Mesendoderm (in vitro differentiated cells): ENCODE measurements at regions not wholly inside any gene's neighbourhood (a gene's known extent, or its start where the extent isn't known, plus 50 kb on each side); places are given as distances from the start of the nearest gene placed in this dataset.

Experiments used
- DNase-seq: peaks from one replicate; pipeline ENCODE4 v3.0.0; 2013
- H2AK5ac ChIP-seq: 2 replicates; pipeline ENCODE4 v1.6.1; 2013; ENCODE audit warnings: low read length, inconsistent platforms
- H2BK120ac ChIP-seq: 2 replicates; pipeline ENCODE4 v1.6.1; 2013; ENCODE audit warnings: low read depth, mild to moderate bottlenecking, low read length, moderate library complexity, mixed read lengths
- H2BK15ac ChIP-seq: replicated peaks from 2 replicates; pipeline ENCODE4 v1.6.1; 2013; ENCODE audit warnings: low read depth, mild to moderate bottlenecking, moderate library complexity
- H2BK5ac ChIP-seq: 2 replicates; pipeline ENCODE4 v1.6.1; 2013; ENCODE audit warnings: low read length, inconsistent platforms
- H3K18ac ChIP-seq: 2 replicates; pipeline ENCODE4 v1.6.1; 2013; ENCODE audit warnings: mild to moderate bottlenecking, low read length, mixed read lengths
- H3K23ac ChIP-seq: one replicate; pipeline ENCODE4 v1.6.1; 2013; ENCODE audit warnings: low read length
- H3K27ac ChIP-seq: 2 replicates; pipeline ENCODE4 v1.5.1; 2013; ENCODE audit warnings: low read depth, mild to moderate bottlenecking, inconsistent platforms, low read length, moderate library complexity
- H3K27me3 ChIP-seq: 2 replicates; pipeline ENCODE4 v1.6.1; 2013; ENCODE audit warnings: low read length, control low read depth, mild to moderate bottlenecking, inconsistent platforms; ENCODE audit not compliant: insufficient read depth, poor library complexity
- H3K36me3 ChIP-seq: 2 replicates; pipeline ENCODE4 v1.6.1; 2013; ENCODE audit warnings: low read length, inconsistent platforms; ENCODE audit not compliant: control insufficient read depth, insufficient read depth
- H3K4ac ChIP-seq: one replicate; pipeline ENCODE4 v1.6.1; 2013; ENCODE audit warnings: low read depth, mild to moderate bottlenecking, low read length, moderate library complexity
- H3K4me1 ChIP-seq: 2 replicates; pipeline ENCODE4 v1.6.1; 2013; ENCODE audit warnings: low read depth, low read length, inconsistent platforms; ENCODE audit not compliant: control insufficient read depth
- H3K4me2 ChIP-seq: 2 replicates; pipeline ENCODE4 v1.6.1; 2013; ENCODE audit warnings: low read length
- H3K4me3 ChIP-seq: 2 replicates; pipeline ENCODE4 v1.5.1; 2013; ENCODE audit warnings: mild to moderate bottlenecking, low read length
- H3K56ac ChIP-seq: one replicate; pipeline ENCODE4 v1.6.1; 2013; ENCODE audit warnings: low read length
- H3K79me1 ChIP-seq: 2 replicates; pipeline ENCODE4 v1.6.1; 2013; ENCODE audit warnings: low read length, inconsistent platforms
- H3K79me2 ChIP-seq: 2 replicates; pipeline ENCODE4 v1.6.1; 2013; ENCODE audit warnings: mild to moderate bottlenecking, low read length; ENCODE audit not compliant: control insufficient read depth, insufficient read depth
- H3K9ac ChIP-seq: 2 replicates; pipeline ENCODE4 v1.6.1; 2013; ENCODE audit warnings: low read length, inconsistent platforms
- H4K5ac ChIP-seq: one replicate; pipeline ENCODE4 v1.6.1; 2013; ENCODE audit warnings: low read length
- H4K8ac ChIP-seq: one replicate; pipeline ENCODE4 v1.6.1; 2013; ENCODE audit warnings: low read depth, mild to moderate bottlenecking, control low read depth, low read length, moderate library complexity
- WGBS: extraction: QIAGEN DNeasy Blood & Tissue Kit; methylation state at CpG from one replicate; pipeline ENCODE4 v1.1.7; 2013; ENCODE audit warnings: low lambda C conversion rate, missing lambda C conversion rate; ENCODE audit not compliant: insufficient coverage; ENCODE audit errors: extremely low coverage; 5-methylcytosine and 5-hydroxymethylcytosine counted together

- Histone ChIP-seq H2AK5ac (no peak overlapping the region), H3K36me3 (no peaks in the 10 kb centered on the region), H3K27ac (no peak overlapping the region), H3K4me2 (no peak overlapping the region), H3K18ac (no peak overlapping the region), H2BK120ac (no peak overlapping the region), H3K56ac (no peak overlapping the region), H3K23ac (no peak overlapping the region), H3K27me3 (no peaks in the 10 kb centered on the region), H2BK5ac (no peak overlapping the region), H4K8ac (no peak overlapping the region), H3K4me1 (peaks cover 3% of the 10 kb centered on the region), H4K5ac (no peak overlapping the region), H3K4ac (no peak overlapping the region), H3K4me3 (no peak overlapping the region), H3K79me2 (no peaks in the 10 kb centered on the region), H2BK15ac (no peak overlapping the region), H3K9ac (no peak overlapping the region), H3K79me1 (no peaks in the 10 kb centered on the region)
- no peak for DNase-seq
- no CpG with 5 or more reads among the region's 2 CpGs for WGBS
Measured at GRCh38 chr1:219824338-219824737, 104.0 kb downstream of the SLC30A10 start.

GRCh38 chr1:219820551-219820950 is 107.8 kb downstream of the SLC30A10 start:
- H2AK5ac ChIP-seq, result no peak overlapping the region
- no peak overlapping the region for H2BK5ac ChIP-seq
- H3K27me3 ChIP-seq, result no peaks in the 10 kb centered on the region
- no CpG with 5 or more reads among the region's 2 CpGs for WGBS
- no peak for DNase-seq
- H3K79me1 ChIP-seq, result no peaks in the 10 kb centered on the region
- H3K18ac ChIP-seq, result no peak overlapping the region
- H3K4ac ChIP-seq, result no peak overlapping the region
- no peak overlapping the region for H4K8ac ChIP-seq
- H2BK120ac ChIP-seq, result no peak overlapping the region
- no peak overlapping the region for H4K5ac ChIP-seq
- H3K23ac ChIP-seq, result no peak overlapping the region
- H3K27ac ChIP-seq, result no peak overlapping the region
- H2BK15ac ChIP-seq, result no peak overlapping the region
- H3K56ac ChIP-seq, result no peak overlapping the region
- H3K4me3 ChIP-seq, result no peak overlapping the region
- H3K4me2 ChIP-seq, result no peak overlapping the region
- no peaks in the 10 kb centered on the region for H3K36me3 ChIP-seq
- H3K9ac ChIP-seq, result no peak overlapping the region
- H3K79me2 ChIP-seq, result no peaks in the 10 kb centered on the region
- no peaks in the 10 kb centered on the region for H3K4me1 ChIP-seq

GRCh38 chr1:219817914-219818313 is 110.4 kb downstream of the SLC30A10 start:
- H3K27me3 ChIP-seq, result no peaks in the 10 kb centered on the region

GRCh38 chr1:219813294-219813693 is 115.1 kb downstream of the SLC30A10 start:
- DNase-seq, result no peak
- no peak overlapping the region for H3K9ac ChIP-seq
- WGBS, result no CpG with 5 or more reads among the region's 1 CpG
- H3K4me2 ChIP-seq, result no peak overlapping the region
- no peaks in the 10 kb centered on the region for H3K36me3 ChIP-seq
- H3K56ac ChIP-seq, result no peak overlapping the region
- no peak overlapping the region for H2BK120ac ChIP-seq
- H2AK5ac ChIP-seq, result no peak overlapping the region
- no peak overlapping the region for H3K27ac ChIP-seq
- H3K27me3 ChIP-seq, result no peaks in the 10 kb centered on the region
- H3K18ac ChIP-seq, result no peak overlapping the region
- H2BK15ac ChIP-seq, result no peak overlapping the region
- no peaks in the 10 kb centered on the region for H3K4me1 ChIP-seq
- H3K23ac ChIP-seq, result no peak overlapping the region
- no peak overlapping the region for H3K4me3 ChIP-seq
- no peaks in the 10 kb centered on the region for H3K79me2 ChIP-seq
- H3K4ac ChIP-seq, result no peak overlapping the region
- H4K5ac ChIP-seq, result no peak overlapping the region
- H2BK5ac ChIP-seq, result no peak overlapping the region
- H4K8ac ChIP-seq, result no peak overlapping the region
- H3K79me1 ChIP-seq, result no peaks in the 10 kb centered on the region

More at GRCh38 chr1:219817914-219818313, 110.4 kb downstream of the SLC30A10 start:
- Histone ChIP-seq H3K4me2 (no peak overlapping the region), H3K27ac (no peak overlapping the region), H4K5ac (no peak overlapping the region), H2BK15ac (no peak overlapping the region), H2BK120ac (no peak overlapping the region), H3K23ac (no peak overlapping the region), H3K56ac (no peak overlapping the region), H2AK5ac (no peak overlapping the region), H3K36me3 (no peaks in the 10 kb centered on the region), H4K8ac (no peak overlapping the region), H3K79me1 (no peaks in the 10 kb centered on the region), H3K4ac (no peak overlapping the region), H3K9ac (no peak overlapping the region), H3K4me3 (no peak overlapping the region), H3K18ac (no peak overlapping the region), H3K4me1 (no peaks in the 10 kb centered on the region), H3K79me2 (no peaks in the 10 kb centered on the region), H2BK5ac (no peak overlapping the region)
- DNase-seq, result no peak
- WGBS, result no CpG with 5 or more reads among the region's 2 CpGs

GRCh38 chr1:219812491-219813203 is 115.7 kb downstream of the SLC30A10 start:
- no peak overlapping the region for H4K5ac ChIP-seq
- no peak overlapping the region for H3K4ac ChIP-seq
- no peak overlapping the region for H3K23ac ChIP-seq
- H4K8ac ChIP-seq, result no peak overlapping the region
- H2BK15ac ChIP-seq, result no peak overlapping the region
- no peaks in the 10 kb centered on the region for H3K27me3 ChIP-seq
- H3K18ac ChIP-seq, result peak overlapping the region; percentile 43
- no peaks in the 10 kb centered on the region for H3K79me2 ChIP-seq
- H3K36me3 ChIP-seq, result no peaks in the 10 kb centered on the region
- H3K9ac ChIP-seq, result no peak overlapping the region
- H2AK5ac ChIP-seq, result no peak overlapping the region
- H3K4me2 ChIP-seq, result no peak overlapping the region
- WGBS, result no CpG with 5 or more reads among the region's 4 CpGs
- peak; percentile 89 for DNase-seq
- H2BK120ac ChIP-seq, result no peak overlapping the region
- H2BK5ac ChIP-seq, result no peak overlapping the region
- no peaks in the 10 kb centered on the region for H3K4me1 ChIP-seq
- H3K27ac ChIP-seq, result no peak overlapping the region
- no peaks in the 10 kb centered on the region for H3K79me1 ChIP-seq
- H3K56ac ChIP-seq, result no peak overlapping the region
- H3K4me3 ChIP-seq, result no peak overlapping the region

GRCh38 chr1:219812086-219812485 is 116.3 kb downstream of the SLC30A10 start:
- no peak overlapping the region for H4K5ac ChIP-seq

More at GRCh38 chr1:219812086-219812485, 116.3 kb downstream of the SLC30A10 start:
- H3K79me2 ChIP-seq, result no peaks in the 10 kb centered on the region
- H3K4me3 ChIP-seq, result no peak overlapping the region
- no peak overlapping the region for H4K8ac ChIP-seq
- H2AK5ac ChIP-seq, result no peak overlapping the region
- H3K79me1 ChIP-seq, result no peaks in the 10 kb centered on the region
- no peaks in the 10 kb centered on the region for H3K27me3 ChIP-seq
- H3K4ac ChIP-seq, result no peak overlapping the region
- H2BK15ac ChIP-seq, result no peak overlapping the region
- H3K36me3 ChIP-seq, result no peaks in the 10 kb centered on the region
- no peaks in the 10 kb centered on the region for H3K4me1 ChIP-seq
- H3K4me2 ChIP-seq, result no peak overlapping the region
- no peak overlapping the region for H3K56ac ChIP-seq
- H2BK5ac ChIP-seq, result no peak overlapping the region
- H3K23ac ChIP-seq, result no peak overlapping the region
- H3K9ac ChIP-seq, result no peak overlapping the region
- peak; percentile 26 for DNase-seq
- H3K27ac ChIP-seq, result no peak overlapping the region
- peak overlapping the region; percentile 43 for H3K18ac ChIP-seq
- H2BK120ac ChIP-seq, result no peak overlapping the region
- WGBS, result no CpG with 5 or more reads among the region's 4 CpGs
